Mesenchymal stem cell (in vitro differentiated cells and primary cell): ENCODE measurements at regions not wholly inside any gene's neighbourhood (a gene's known extent, or its start where the extent isn't known, plus 50 kb on each side); places are given as distances from the start of the nearest gene placed in this dataset.

Experiments used
- DNase-seq: peaks from one replicate; pipeline ENCODE4 v3.0.0-alpha.2; 2013
- H2AFZ ChIP-seq: one replicate; pipeline ENCODE4 v1.6.1; 2013; ENCODE audit warnings: low read depth, mild to moderate bottlenecking, control low read depth, inconsistent platforms, low read length, moderate library complexity
- H2AK5ac ChIP-seq: 2 replicates; pipeline ENCODE4 v1.6.1; 2013; ENCODE audit warnings: low read length, moderate library complexity, mild to moderate bottlenecking, inconsistent platforms; ENCODE audit not compliant: severe bottlenecking
- H2BK120ac ChIP-seq: one replicate; pipeline ENCODE4 v1.6.1; 2013; ENCODE audit warnings: low read depth, mild to moderate bottlenecking, inconsistent platforms, low read length, moderate library complexity
- H2BK12ac ChIP-seq, 2 experiments: one replicate each; pipeline ENCODE4 v1.6.1; 2013; ENCODE audit warnings: inconsistent platforms in 2 of 2, low read length in 2 of 2, mild to moderate bottlenecking in 2 of 2, moderate library complexity in 2 of 2, control low read depth in 1 of 2
- H2BK15ac ChIP-seq: one replicate; pipeline ENCODE4 v1.6.1; 2013; ENCODE audit warnings: mild to moderate bottlenecking, low read depth, inconsistent platforms; ENCODE audit not compliant: poor library complexity, severe bottlenecking
- H2BK5ac ChIP-seq: 2 replicates; pipeline ENCODE4 v1.6.1; 2013; ENCODE audit warnings: low read depth, mild to moderate bottlenecking, low read length, control low read depth, inconsistent platforms; ENCODE audit not compliant: poor library complexity, severe bottlenecking
- H3K14ac ChIP-seq, 2 experiments: one replicate each; pipeline ENCODE4 v1.6.1; 2013; ENCODE audit warnings: inconsistent platforms in 2 of 2, low read length in 2 of 2, control low read depth in 1 of 2, mild to moderate bottlenecking in 1 of 2, moderate library complexity in 1 of 2
- H3K18ac ChIP-seq, 2 experiments: one replicate each; pipeline ENCODE4 v1.6.1; 2013; ENCODE audit warnings: inconsistent platforms in 2 of 2, low read length in 2 of 2, control low read depth in 1 of 2, low read depth in 1 of 2, mild to moderate bottlenecking in 1 of 2
- H3K23ac ChIP-seq, 2 experiments: one replicate each; pipeline ENCODE4 v1.6.1; 2013; ENCODE audit warnings: inconsistent platforms in 2 of 2, low read length in 2 of 2, mild to moderate bottlenecking in 2 of 2, moderate library complexity in 2 of 2, control low read depth in 1 of 2
- H3K27ac ChIP-seq: 2 replicates; pipeline ENCODE4 v1.5.1; 2013; ENCODE audit warnings: mild to moderate bottlenecking, moderate library complexity, low read length, control low read depth, inconsistent platforms; ENCODE audit not compliant: poor library complexity, severe bottlenecking
- H3K27me3 ChIP-seq, 2 experiments: 2 replicates each; pipeline versions ENCODE4 v1.6.1 to v1.7.0; 2013; ENCODE audit warnings: low read length in 2 of 2, mild to moderate bottlenecking in 2 of 2, moderate library complexity in 2 of 2, control low read depth in 1 of 2, inconsistent platforms in 1 of 2; ENCODE audit not compliant: control insufficient read depth in 1 of 2, insufficient read depth in 1 of 2
- H3K36me3 ChIP-seq, 2 experiments: 2 replicates each; pipeline versions ENCODE4 v1.6.1 to v1.7.0; 2013; ENCODE audit warnings: low read length in 2 of 2, control low read depth in 1 of 2, inconsistent platforms in 1 of 2, low read depth in 1 of 2, mild to moderate bottlenecking in 1 of 2; ENCODE audit not compliant: insufficient read depth in 2 of 2, control insufficient read depth in 1 of 2
- H3K4ac ChIP-seq, 2 experiments: one replicate each; pipeline ENCODE4 v1.6.1; 2013; ENCODE audit warnings: inconsistent platforms in 2 of 2, low read length in 2 of 2, mild to moderate bottlenecking in 2 of 2, moderate library complexity in 2 of 2, control low read depth in 1 of 2, low read depth in 1 of 2
- H3K4me1 ChIP-seq: 2 replicates; pipeline ENCODE4 v1.6.1; 2013; ENCODE audit warnings: low read depth, low read length, control low read depth; ENCODE audit not compliant: control insufficient read depth, insufficient read depth
- H3K4me2 ChIP-seq: 2 replicates; pipeline ENCODE4 v1.6.1; 2013; ENCODE audit warnings: low read length, mild to moderate bottlenecking, inconsistent platforms; ENCODE audit not compliant: poor library complexity, severe bottlenecking
- H3K4me3 ChIP-seq, 2 experiments: 2 replicates each; pipeline versions ENCODE4 v1.5.1 to v1.7.0; 2013; ENCODE audit warnings: low read length in 2 of 2, mild to moderate bottlenecking in 2 of 2, control low read depth in 1 of 2, low read depth in 1 of 2; ENCODE audit not compliant: insufficient read depth in 1 of 2
- H3K79me1 ChIP-seq: replicated peaks from 2 replicates; pipeline ENCODE4 v1.6.1; 2013; ENCODE audit warnings: mild to moderate bottlenecking, control low read depth, low read length, inconsistent platforms; ENCODE audit not compliant: poor library complexity, severe bottlenecking
- H3K9ac ChIP-seq: 2 replicates; pipeline ENCODE4 v1.7.0; 2013; ENCODE audit warnings: mild to moderate bottlenecking, low read length, moderate library complexity
- H3K9me3 ChIP-seq: 2 replicates; pipeline ENCODE4 v1.7.0; 2013; ENCODE audit warnings: mild to moderate bottlenecking, low read length; ENCODE audit not compliant: control insufficient read depth
- H4K8ac ChIP-seq: one replicate; pipeline ENCODE4 v1.6.1; 2013; ENCODE audit warnings: inconsistent platforms, mild to moderate bottlenecking, low read length, moderate library complexity
- H4K91ac ChIP-seq: one replicate; pipeline ENCODE4 v1.6.1; 2013; ENCODE audit warnings: mild to moderate bottlenecking, low read length, inconsistent platforms
- WGBS: methylation state at CpG from one replicate; pipeline ENCODE4 v1.1.7; 2013; ENCODE audit warnings: mixed read lengths; 5-methylcytosine and 5-hydroxymethylcytosine counted together

- no peaks in the 10 kb centered on the region for H3K27me3 ChIP-seq
- H3K23ac ChIP-seq = no peak overlapping the region
- peaks cover 2% of the 10 kb centered on the region for H3K9me3 ChIP-seq
- no peak overlapping the region for H3K18ac ChIP-seq
- no peak overlapping the region for H2BK15ac ChIP-seq
- H3K4ac ChIP-seq = no peak overlapping the region
- H2AFZ ChIP-seq = no peak overlapping the region
- H3K27ac ChIP-seq = no peak overlapping the region
- H2AK5ac ChIP-seq = no peak overlapping the region
- WGBS = 85% methylated on average over 1 of the region's 1 CpG
- H4K8ac ChIP-seq = no peak overlapping the region
- DNase-seq = no peak
- H2BK5ac ChIP-seq = no peak overlapping the region
- H3K4me1 ChIP-seq = no peaks in the 10 kb centered on the region
- no peaks in the 10 kb centered on the region for H3K36me3 ChIP-seq
- H3K14ac ChIP-seq = no peak overlapping the region
- no peak overlapping the region for H4K91ac ChIP-seq
- no peak overlapping the region for H2BK120ac ChIP-seq
- H3K4me3 ChIP-seq = no peak overlapping the region
- H3K4me2 ChIP-seq = no peak overlapping the region
- no peak overlapping the region for H3K9ac ChIP-seq
- H3K79me1 ChIP-seq = no peaks in the 10 kb centered on the region
- no peak overlapping the region for H2BK12ac ChIP-seq
These were observed 262.3 kb upstream of the SASH1 start for GRCh38 chr6:148080315-148080714.

- Histone ChIP-seq H3K4me3 (no peak overlapping the region), H4K91ac (no peak overlapping the region), H3K27ac (no peak overlapping the region), H3K36me3 (no peaks in the 10 kb centered on the region), H3K18ac (no peak overlapping the region), H3K9me3 (peaks cover 2% of the 10 kb centered on the region), H2BK12ac (no peak overlapping the region), H2BK120ac (no peak overlapping the region), H3K27me3 (no peaks in the 10 kb centered on the region), H2BK5ac (no peak overlapping the region), H3K23ac (no peak overlapping the region), H3K4me2 (no peak overlapping the region), H3K14ac (no peak overlapping the region), H4K8ac (no peak overlapping the region), H2BK15ac (no peak overlapping the region), H3K9ac (no peak overlapping the region), H3K4ac (no peak overlapping the region), H3K79me1 (no peaks in the 10 kb centered on the region), H2AK5ac (no peak overlapping the region), H3K4me1 (no peaks in the 10 kb centered on the region), H2AFZ (no peak overlapping the region)
- 89% methylated on average over 5 of the region's 7 CpGs for WGBS
- DNase-seq = no peak
These were observed 261.6 kb upstream of the SASH1 start for GRCh38 chr6:148081076-148081475.

GRCh38 chr6:148082044-148082443, 260.6 kb upstream of the SASH1 start:
- Histone ChIP-seq H2BK12ac (no peak overlapping the region), H3K9me3 (peaks cover under 1% of the 10 kb centered on the region), H3K4me1 (no peaks in the 10 kb centered on the region), H2BK5ac (no peak overlapping the region), H4K8ac (no peak overlapping the region), H3K4me2 (no peak overlapping the region), H2BK120ac (no peak overlapping the region), H3K79me1 (no peaks in the 10 kb centered on the region), H3K27ac (no peak overlapping the region), H3K4me3 (no peak overlapping the region), H3K9ac (no peak overlapping the region), H3K27me3 (no peaks in the 10 kb centered on the region), H3K23ac (no peak overlapping the region), H3K36me3 (no peaks in the 10 kb centered on the region), H3K4ac (no peak overlapping the region), H2BK15ac (no peak overlapping the region), H3K14ac (no peak overlapping the region), H2AFZ (no peak overlapping the region), H4K91ac (no peak overlapping the region), H2AK5ac (no peak overlapping the region), H3K18ac (no peak overlapping the region)
- no peak for DNase-seq
- 54% methylated on average over 2 of the region's 2 CpGs for WGBS

GRCh38 chr6:148082696-148083095, 259.9 kb upstream of the SASH1 start:
- Histone ChIP-seq H3K79me1 (no peaks in the 10 kb centered on the region), H2AK5ac (no peak overlapping the region), H2BK15ac (no peak overlapping the region), H2BK12ac (no peak overlapping the region), H2BK5ac (no peak overlapping the region), H3K36me3 (no peaks in the 10 kb centered on the region), H2AFZ (no peak overlapping the region), H3K4me3 (no peak overlapping the region), H3K23ac (no peak overlapping the region), H3K27ac (no peak overlapping the region), H4K8ac (no peak overlapping the region), H3K4ac (no peak overlapping the region), H3K18ac (no peak overlapping the region), H3K27me3 (no peaks in the 10 kb centered on the region), H2BK120ac (no peak overlapping the region), H3K9ac (no peak overlapping the region), H3K14ac (no peak overlapping the region), H3K4me1 (no peaks in the 10 kb centered on the region), H3K4me2 (no peak overlapping the region), H3K9me3 (no peaks in the 10 kb centered on the region), H4K91ac (no peak overlapping the region)
- DNase-seq = no peak
- WGBS = 94% methylated on average over 2 of the region's 2 CpGs
